ENCODE measurements at regions not wholly inside any gene's neighbourhood (a gene's known extent, or its start where the extent isn't known, plus 50 kb on each side); places are given as distances from the start of the nearest gene placed in this dataset.

GRCh38 chr1:147083919-147084272, 88.4 kb downstream of the PRKAB2 start:
- DNase-seq (ENCODE audit: low read depth, low spot score) (no peak), FAIRE-seq (no peak)
- Histone ChIP-seq H3K36me3 (ENCODE audit: control insufficient read depth in 2 of 2, extremely low read depth in 1 of 2, insufficient read depth in 2 of 2, low read length in 2 of 2) (no peaks in the 10 kb centered on the region), H3K27ac (ENCODE audit: insufficient read depth, low read depth, low read length) (no peak overlapping the region), H3K27me3 (ENCODE audit: control insufficient read depth in 2 of 2, insufficient read depth in 2 of 2, low read length in 2 of 2) (peaks cover 47 to 61% of the 10 kb centered on the region in 2 experiments), H3K9ac (replicated peaks; ENCODE audit: extremely low read depth, insufficient read depth, low read length) (no peak overlapping the region), H4K20me1 (replicated peaks; ENCODE audit: control insufficient read depth, extremely low read depth, insufficient read depth, low read length) (no peaks in the 10 kb centered on the region), H3K4me2 (ENCODE audit: insufficient read depth, low read length) (peak overlapping the region; percentile 70), H3K9me1 (replicated peaks; ENCODE audit: control insufficient read depth, extremely low read depth, insufficient read depth, low read length) (no peaks in the 10 kb centered on the region), H2AFZ (ENCODE audit: low read depth, low read length) (no peak overlapping the region), H3K9me3 (replicated peaks; ENCODE audit: control insufficient read depth, insufficient read depth, low read length) (no peaks in the 10 kb centered on the region), H3K4me3 (replicated peaks in 1 of 3; ENCODE audit: insufficient read depth in 1 of 3, low read depth in 1 of 3, low read length in 3 of 3) (peak overlapping the region in 2 of 3 experiments; percentile 45 to 57), H3K79me2 (ENCODE audit: control insufficient read depth, insufficient read depth, low read length) (no peaks in the 10 kb centered on the region), H3K4me1 (ENCODE audit: control insufficient read depth, extremely low read depth, insufficient read depth, low read length) (no peaks in the 10 kb centered on the region)
- BruUV-seq (replicated peaks) = no TSS peak
- dilution Hi-C loops (cut with MboI; ENCODE audit: extremely low pct_ligation_motif_present, low sequenced_read_pairs) = no loop called here
- TF ChIP-seq EZH2 (IDR thresholded peaks at IDR 0.05; ENCODE audit: borderline replicate concordance, low read depth, low read length, severe bottlenecking) (peak; percentile 64), MAX (IDR thresholded peaks at IDR 0.05; ENCODE audit: insufficient read depth, insufficient read length) (no peak)
- intact Hi-C loops (cut with micrococcal nuclease) = loop anchor here (2.0 to 5.0 kb wide), 2 partner anchors 88 to 159 kb away; partner anchors contain the start of genes CHD1L and PRKAB2
- CTCF ChIA-PET = no interaction called here
- POLR2A ChIA-PET = interaction anchor here (0.6 to 1.3 kb wide), 7 partner anchors 9 to 1180 kb away, joined by 3 to 6 read pairs (median 3); partner anchors contain the start of gene PRKAB2

GRCh38 chr1:147080671-147081394, 91.4 kb downstream of the PRKAB2 start:
- Histone ChIP-seq H4K20me1 (replicated peaks; ENCODE audit: control insufficient read depth, extremely low read depth, insufficient read depth, low read length) (no peaks in the 10 kb centered on the region), H3K4me2 (ENCODE audit: insufficient read depth, low read length) (no peak overlapping the region), H3K9me3 (replicated peaks; ENCODE audit: control insufficient read depth, insufficient read depth, low read length) (no peaks in the 10 kb centered on the region), H3K79me2 (ENCODE audit: control insufficient read depth, insufficient read depth, low read length) (no peaks in the 10 kb centered on the region), H3K4me1 (ENCODE audit: control insufficient read depth, extremely low read depth, insufficient read depth, low read length) (no peaks in the 10 kb centered on the region), H2AFZ (ENCODE audit: low read depth, low read length) (no peak overlapping the region), H3K4me3 (replicated peaks in 1 of 3; ENCODE audit: insufficient read depth in 1 of 3, low read depth in 1 of 3, low read length in 3 of 3) (no peak overlapping the region), H3K9ac (replicated peaks; ENCODE audit: extremely low read depth, insufficient read depth, low read length) (no peak overlapping the region), H3K9me1 (replicated peaks; ENCODE audit: control insufficient read depth, extremely low read depth, insufficient read depth, low read length) (no peaks in the 10 kb centered on the region), H3K27ac (ENCODE audit: insufficient read depth, low read depth, low read length) (no peak overlapping the region), H3K27me3 (ENCODE audit: control insufficient read depth in 2 of 2, insufficient read depth in 2 of 2, low read length in 2 of 2) (peaks cover 75 to 81% of the 10 kb centered on the region in 2 experiments), H3K36me3 (ENCODE audit: control insufficient read depth in 2 of 2, extremely low read depth in 1 of 2, insufficient read depth in 2 of 2, low read length in 2 of 2) (no peaks in the 10 kb centered on the region)
- FAIRE-seq = no peak
- intact Hi-C loops (cut with micrococcal nuclease) = loop anchor here (5.0 kb wide), 1 partner anchor 91 kb away; the partner anchor contains the start of gene PRKAB2
- CTCF ChIA-PET = no interaction called here
- POLR2A ChIA-PET = interaction anchor here (0.6 kb wide), 1 partner anchor 32 kb away, joined by 3 read pairs; no protein-coding TSS in a partner anchor
- BruUV-seq (replicated peaks) = no TSS peak
- TF ChIP-seq EZH2 (IDR thresholded peaks at IDR 0.05; ENCODE audit: borderline replicate concordance, low read depth, low read length, severe bottlenecking) (no peak), CTCF (IDR thresholded peaks at IDR 0.05; ENCODE audit: extremely low read depth in 1 of 2, insufficient read depth in 1 of 2, low read depth in 1 of 2, low read length in 2 of 2) (no peak), POLR2A (IDR thresholded peaks at IDR 0.05; ENCODE audit: low read depth, low read length) (no peak), POLR2AphosphoS5 (IDR thresholded peaks at IDR 0.05; ENCODE audit: insufficient read depth, low read depth, low read length) (no peak), GATA2 (IDR thresholded peaks at IDR 0.05; ENCODE audit: insufficient read depth, insufficient read length, low read depth, low read length) (no peak), MYC (IDR thresholded peaks at IDR 0.05; ENCODE audit: low read depth, low read length) (no peak), FOS (IDR thresholded peaks at IDR 0.05; ENCODE audit: borderline replicate concordance, insufficient read depth, low read length) (no peak), MAX (IDR thresholded peaks at IDR 0.05; ENCODE audit: insufficient read depth, insufficient read length) (no peak), JUN (IDR thresholded peaks at IDR 0.05; ENCODE audit: borderline replicate concordance, insufficient read depth, insufficient read length, low read depth) (no peak)
- no peak for DNase-seq (ENCODE audit: low read depth, low spot score)
- dilution Hi-C loops (cut with MboI; ENCODE audit: extremely low pct_ligation_motif_present, low sequenced_read_pairs) = no loop called here
